Middle frontal gyrus (tissue), 1 donor: ENCODE measurements at regions not wholly inside any gene's neighbourhood (a gene's known extent, or its start where the extent isn't known, plus 50 kb on each side); places are given as distances from the start of the nearest gene placed in this dataset.

ENCODE experiments used
- DNase-seq: peaks from one replicate; pipeline ENCODE4 v3.0.0-alpha.2; 2015; ENCODE audit warnings: low spot score; ENCODE audit errors: extremely low spot score

DNA sequence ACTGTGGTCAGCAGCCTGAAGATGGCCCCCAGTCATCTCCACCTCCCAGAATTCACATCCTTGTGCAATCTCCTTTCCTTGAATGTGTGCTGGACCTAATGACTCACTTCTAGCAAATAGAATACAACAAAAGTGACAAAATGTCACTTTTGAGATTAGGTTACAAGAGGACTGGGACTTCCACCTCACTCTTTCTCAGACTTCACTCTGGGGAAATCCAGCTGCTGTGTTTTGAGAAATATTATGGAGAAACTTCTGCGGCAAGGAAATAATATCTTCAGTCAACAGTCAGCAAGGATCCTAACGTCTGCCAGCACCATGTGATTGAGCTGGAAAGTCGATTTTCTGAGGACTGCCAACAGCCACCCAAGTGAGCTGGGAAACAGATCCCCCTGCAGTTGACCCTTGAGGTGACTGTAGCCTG is 70.5 kb upstream of the GADD45A start:
- no peak for DNase-seq

DNA sequence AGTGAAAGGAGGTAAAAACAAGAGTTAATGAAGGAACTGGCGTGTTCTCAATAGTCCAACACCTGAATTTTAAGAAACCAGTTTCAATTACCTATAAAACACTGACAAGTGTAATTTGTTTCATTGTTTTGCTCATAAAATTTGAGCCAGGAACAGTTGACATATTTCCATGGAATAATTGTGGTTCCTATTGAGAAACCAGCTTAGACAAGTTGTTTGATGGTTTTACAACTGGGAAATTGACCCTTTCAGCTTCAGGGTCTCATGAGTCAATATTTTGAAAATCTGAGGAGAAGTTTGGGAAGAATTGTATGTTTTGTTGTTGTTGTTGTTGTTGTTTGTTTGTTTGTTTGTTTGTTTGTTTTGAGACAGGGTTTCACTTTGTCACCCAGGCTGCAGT is 69.1 kb upstream of the GADD45A start:
- DNase-seq = no peak

DNA sequence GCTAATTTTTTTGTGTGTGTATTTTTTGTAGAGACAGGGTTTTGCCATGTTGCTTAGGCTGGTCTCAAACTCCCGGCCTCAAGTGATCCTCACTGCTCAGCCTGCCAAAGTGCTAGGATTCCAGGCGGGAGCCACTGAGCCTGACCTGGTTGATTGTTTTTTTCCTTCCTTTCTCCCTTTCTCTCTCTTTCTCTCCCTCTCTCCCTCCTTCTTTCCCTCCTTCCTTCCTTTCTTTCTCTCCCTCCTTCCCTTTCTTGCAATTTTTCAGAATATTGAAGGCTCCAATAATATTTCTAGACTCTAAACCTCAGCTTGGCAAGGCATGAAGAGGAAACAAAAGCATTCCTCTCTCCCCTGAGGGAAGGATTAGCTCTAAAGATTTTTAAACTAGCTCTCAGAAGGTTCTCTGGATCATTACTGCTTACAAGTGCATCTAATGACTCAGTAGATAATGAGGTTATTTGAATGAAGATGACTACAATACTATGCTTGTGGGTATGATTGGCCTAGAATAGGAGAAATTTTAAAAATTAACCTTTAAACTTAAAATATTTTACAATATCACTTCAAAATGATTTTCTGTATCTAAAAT is 68.5 kb upstream of the GADD45A start:
- no peak for DNase-seq

DNA sequence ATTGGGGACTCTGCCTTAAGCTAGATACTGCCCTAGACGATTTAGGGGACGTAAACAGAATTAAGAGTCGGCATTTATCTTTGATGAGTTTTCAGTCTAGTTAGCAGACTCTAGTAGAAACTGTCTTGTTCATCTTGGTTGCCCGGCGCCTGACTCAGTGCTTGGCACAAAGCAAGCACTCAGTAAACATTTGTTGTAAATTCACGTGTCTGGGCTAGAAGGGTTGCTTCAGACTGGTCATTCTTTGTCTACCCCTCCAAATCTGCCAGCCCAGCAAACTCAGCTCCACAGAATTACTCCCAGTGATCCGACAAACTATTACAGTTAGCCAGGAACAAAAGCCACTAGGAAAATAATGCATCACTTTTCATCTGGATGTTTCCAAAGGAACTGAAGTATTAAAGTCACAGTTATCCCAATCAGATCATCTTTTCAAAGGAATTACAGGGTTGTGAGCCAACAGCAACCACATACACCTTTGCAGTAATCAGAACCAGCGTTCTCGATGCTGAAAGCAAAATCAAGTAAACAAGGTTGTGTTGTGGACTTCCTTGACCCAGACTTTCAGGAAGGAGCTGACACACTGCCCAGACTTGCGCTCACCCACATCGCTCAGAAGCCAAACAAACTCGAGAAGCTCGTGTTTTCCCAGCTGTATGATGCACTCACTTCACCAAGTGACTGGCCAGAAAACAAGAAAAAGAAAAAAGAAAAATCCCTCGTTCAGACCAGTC is 66.5 kb upstream of the GADD45A start:
- DNase-seq = no peak

DNA sequence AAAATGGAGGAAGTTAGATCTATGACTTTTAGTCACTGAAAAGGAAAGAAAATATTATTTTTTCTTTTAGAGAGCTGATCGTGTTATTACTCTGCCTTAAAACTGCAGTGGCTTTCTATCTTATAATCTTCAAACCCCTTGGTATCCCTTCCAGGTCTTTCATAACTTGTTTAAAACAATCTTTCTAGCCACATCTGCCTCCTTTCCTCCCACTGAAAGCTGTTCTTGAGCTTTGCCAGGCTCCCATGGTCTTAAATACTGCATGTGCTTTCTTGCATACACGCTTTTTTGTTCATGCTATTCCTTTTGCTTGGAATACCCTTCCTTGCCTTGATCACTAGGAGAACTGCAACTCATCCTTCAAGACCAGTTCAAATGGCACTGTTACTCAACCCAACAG is 65.9 kb upstream of the GADD45A start:
- DNase-seq = no peak

DNA sequence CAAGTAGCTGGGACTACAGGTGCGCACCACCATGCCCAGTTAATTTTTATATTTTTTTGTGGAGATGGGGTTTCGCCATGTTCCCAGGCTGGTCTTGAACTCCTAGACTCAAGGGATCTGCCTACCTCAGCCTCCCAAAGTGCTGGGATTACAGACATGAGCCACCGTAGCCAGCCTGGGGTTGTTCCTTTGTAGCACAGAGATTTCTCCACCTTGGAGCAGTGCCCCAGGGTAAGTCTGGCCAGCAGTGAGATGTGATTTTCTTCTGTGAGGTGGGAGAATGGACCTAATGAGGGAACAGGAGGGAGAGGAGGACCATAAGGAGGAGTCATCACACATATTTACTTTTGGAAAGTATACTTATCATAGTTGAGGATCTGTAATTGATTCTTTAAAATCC is 61.1 kb upstream of the GADD45A start:
- no peak for DNase-seq

DNA sequence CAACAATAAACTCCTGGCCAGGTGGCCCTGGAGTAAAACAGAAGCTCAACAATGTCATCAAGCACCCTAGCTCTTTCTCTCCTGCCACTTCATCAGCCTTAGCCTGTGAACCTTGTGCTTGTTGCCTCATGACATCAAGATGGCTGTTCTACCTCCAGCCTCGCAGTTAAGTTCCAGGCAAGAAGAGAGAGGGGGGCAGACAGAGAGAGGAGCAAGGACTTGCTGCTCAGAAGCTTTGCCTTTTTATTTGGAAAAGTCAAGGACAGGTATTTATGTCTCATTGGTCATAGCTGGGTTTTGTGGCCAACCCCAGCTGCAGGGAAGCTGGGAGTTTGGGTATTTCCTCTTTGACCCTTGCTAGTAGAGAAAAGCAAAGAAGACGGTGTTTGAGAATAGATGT is 60.3 kb upstream of the GADD45A start:
- no peak for DNase-seq

DNA sequence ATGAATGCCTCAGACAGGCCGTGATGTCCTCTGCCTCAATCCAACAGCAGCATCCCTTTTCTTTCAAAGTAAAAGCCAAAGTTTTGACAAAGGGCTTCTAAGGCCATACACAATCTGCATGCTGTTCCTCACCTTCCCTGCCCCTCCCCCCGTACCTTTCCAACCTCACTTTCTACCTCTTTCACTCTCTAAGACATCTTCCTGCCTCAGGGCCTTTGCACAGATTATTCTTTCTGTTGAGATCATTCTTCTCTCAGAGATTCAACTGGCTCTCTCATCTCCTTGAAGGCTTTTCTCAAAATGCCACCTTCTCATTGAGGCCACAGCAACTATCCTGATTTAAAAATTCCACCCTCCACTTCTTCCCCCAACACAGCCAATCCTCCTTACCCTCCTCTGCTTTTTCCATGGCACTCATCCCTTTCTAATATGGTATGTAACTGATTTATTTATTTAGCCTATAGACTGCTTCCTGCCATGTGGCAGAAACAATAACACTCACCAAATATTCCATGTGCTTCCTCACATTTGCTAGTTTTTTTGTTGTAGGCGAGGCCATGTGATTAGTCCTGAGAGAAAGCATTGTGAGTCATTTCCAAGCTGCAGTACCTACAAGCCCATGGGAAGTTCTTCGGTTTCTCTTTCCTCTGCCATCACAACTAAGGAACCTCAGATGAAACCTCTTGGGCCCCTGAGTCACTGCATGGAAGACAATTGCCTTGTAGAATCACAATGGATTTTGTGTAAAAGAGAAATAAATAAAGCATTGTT is 58.7 kb upstream of the GADD45A start:
- no peak for DNase-seq

DNA sequence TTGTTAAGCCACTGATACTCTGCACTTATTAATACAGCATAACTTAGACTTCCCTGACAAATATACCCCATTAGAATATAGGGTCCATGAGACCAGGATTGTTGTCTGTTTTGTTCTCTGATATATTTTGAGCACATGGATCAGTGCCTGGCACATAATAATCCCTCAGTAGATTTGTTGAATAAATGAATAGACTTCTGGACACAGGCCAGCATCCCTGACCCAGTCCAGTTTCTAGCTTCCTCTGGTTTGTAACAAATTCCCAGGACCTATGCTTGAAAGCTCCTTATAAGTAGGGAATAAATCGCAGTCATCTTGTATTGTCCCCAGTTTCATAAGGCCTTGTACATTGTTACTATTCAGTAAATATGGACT is 58.2 kb upstream of the GADD45A start:
- no peak for DNase-seq

DNA sequence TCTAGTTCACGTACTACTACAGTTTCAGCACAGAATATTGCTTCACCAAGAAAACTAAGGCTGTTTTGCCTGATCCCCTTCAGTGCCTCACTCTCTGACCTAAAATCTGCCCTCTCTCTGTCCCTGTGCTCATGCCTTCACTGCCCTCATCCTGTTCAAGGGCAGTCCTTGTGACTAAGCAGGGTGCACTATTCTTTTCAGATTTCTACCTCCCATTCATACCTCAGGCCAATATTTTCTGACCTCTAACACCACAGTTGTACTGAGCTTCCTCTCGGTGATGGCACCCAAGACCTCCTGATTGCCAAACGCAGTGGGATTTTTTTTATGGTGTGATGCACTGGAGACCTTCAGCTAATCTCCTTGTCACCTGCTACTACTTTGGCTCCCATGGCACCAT is 57.7 kb upstream of the GADD45A start:
- DNase-seq = no peak

DNA sequence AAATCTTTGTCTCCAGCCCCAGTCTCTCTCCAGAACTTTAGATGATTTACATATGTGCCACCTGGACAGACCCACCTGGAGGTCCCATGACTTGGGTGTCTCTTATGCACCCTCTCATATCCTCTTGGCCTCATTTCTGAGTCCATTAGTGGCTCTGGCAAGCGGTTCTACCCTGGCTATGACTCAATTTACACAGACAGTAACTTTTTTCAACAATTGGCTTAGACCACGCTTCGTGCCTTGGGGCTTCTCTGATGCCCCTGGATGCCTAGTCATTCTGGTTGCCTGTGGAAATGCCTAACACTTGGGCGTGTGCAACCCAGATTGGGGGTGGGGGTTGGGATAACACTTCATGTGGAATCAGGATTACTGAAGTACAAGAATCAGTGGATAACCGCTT is 57.1 kb upstream of the GADD45A start:
- DNase-seq = no peak

DNA sequence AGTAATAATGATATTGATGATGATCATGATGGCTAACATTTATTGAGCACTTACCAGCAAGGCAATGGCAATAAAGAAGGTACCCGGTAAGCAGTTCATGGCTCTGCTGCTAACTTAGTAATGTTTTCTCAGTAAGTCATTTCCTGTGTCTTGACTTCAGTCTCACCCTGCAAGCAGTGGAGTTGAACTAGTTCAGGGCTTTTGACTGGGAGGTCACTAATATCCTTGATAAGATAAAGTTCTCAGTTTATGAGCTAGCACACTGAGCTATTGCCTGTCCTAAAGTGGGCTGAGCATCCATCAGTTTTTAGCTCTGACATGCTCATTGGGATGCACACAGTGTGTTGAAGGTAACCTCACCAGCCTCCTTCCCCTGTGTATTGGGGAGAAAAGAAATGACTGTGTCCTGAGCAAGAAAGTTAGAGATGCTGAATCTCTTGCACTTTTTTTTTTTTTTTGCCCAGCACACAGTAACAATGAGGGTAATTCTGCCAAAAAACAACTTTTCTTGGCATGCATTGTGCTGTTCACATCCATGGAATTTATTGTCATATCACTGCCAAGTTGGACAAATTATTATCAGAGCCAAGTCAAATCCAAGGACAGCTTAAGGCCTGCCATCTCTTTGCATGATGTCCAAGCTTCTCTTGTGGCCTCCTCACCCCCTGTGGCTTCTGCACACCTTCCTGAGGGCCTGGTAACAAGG is 55.5 kb upstream of the GADD45A start:
- DNase-seq = no peak

DNA sequence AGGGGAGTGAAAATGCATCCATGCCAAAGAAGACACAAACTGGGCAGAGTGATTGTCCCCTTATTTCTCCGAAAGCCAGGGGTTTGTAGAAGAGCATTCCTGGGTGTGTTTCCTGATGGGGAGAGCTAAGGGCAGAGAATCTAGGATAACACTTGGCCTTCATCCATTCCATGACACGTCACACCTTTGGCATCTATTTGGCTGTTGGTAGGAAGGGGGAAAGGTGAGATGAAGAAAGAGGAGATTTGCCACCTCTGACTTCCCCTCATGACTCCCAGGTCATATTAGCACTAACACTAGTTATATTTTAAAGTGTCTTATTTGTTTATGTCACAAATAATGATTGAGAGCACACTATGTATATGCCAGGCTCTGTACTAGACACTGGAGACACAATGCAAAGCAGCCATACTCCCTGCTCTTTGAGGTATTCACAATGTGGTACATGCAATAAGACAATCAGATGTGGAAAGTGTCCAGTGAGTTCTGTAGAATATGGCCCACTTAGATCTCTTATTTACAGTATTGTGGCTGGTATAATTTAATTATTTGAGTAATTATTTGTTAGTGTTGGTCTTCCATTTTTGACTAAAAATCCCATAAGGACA is 54.5 kb upstream of the GADD45A start:
- no peak for DNase-seq

DNA sequence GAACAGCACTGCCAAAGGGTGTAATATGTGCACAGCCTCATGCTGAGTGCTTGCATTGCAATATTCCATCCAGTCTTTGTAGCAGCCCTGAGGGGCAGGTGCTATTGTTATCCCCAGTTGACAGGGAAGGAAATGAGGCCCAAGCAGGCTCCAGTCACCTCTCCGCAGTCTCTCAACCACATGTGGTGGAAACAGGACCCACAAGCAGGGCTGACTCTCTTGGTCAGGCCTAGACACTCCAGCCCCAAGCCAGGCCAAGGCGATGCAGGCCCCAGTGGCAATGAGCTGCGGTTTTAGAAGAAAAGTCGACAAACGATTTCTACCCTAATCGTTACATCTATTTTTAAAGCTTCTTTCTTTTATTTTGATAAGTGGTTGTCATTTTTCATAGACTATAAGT is 52.6 kb upstream of the GADD45A start:
- DNase-seq = no peak

DNA sequence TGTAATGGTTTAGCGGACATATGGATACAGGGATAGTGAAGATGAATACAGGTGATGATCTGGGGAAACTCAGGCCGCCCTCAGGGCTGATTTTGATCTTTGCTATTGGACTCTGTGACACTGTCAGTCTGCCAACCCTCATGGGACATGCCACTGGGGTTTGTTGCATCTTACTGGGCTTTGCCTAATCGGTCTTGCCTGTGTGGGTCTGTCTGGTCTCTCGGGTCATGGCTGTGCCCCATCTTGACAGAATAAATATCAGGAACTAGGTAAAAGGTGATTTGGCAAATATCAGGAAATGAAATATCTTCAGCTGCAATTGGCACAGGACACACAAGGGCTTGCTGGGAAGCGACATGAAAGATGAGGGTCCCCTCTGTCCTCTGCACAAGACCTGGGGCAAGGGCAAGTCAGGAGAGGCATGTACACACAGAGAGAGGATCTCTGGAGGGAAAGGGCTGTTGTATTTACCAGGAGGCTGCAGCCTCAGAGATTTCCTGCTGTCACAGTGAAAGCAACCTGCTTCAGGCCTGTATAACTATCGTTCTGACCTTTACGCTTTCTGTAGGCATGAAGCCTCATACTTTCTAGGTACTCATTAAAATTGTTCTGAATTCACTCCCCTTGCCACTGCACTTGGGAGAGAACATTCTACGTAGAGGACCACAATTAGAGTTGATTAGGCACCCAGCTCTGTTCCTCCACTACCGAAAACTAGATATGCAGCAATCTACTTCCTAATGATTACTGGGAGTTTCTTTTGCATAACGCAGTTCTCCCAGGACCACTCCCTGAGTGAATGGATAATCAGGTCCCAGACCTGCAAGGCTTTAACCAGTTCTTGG is 52.0 kb upstream of the GADD45A start:
- DNase-seq = no peak

DNA sequence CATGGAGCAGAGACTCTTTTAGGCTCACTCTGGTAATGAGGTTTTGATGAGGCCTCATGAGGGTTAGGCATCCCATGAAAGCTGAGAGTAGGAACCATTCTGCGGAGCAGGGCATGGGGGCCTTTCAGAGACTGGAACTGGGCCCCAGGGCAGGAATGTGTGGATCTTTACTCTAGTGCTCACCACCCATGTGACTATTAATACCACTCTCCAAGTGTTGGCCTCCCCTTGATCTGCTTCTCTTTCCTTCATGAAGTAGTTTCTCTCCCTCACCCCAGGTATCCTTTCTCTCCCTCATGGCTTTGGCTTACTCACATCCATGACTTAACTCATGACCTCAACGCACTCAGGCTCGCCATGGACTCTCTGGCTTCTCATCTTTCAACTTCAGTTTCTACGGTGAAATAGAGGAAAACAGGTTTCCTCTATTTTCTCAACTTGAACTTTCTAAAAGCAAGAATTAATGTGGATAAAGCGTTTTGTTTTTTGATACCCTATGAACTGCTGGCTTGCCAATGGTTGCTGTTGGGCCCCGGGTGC is 50.5 kb upstream of the GADD45A start:
- DNase-seq = no peak

DNA sequence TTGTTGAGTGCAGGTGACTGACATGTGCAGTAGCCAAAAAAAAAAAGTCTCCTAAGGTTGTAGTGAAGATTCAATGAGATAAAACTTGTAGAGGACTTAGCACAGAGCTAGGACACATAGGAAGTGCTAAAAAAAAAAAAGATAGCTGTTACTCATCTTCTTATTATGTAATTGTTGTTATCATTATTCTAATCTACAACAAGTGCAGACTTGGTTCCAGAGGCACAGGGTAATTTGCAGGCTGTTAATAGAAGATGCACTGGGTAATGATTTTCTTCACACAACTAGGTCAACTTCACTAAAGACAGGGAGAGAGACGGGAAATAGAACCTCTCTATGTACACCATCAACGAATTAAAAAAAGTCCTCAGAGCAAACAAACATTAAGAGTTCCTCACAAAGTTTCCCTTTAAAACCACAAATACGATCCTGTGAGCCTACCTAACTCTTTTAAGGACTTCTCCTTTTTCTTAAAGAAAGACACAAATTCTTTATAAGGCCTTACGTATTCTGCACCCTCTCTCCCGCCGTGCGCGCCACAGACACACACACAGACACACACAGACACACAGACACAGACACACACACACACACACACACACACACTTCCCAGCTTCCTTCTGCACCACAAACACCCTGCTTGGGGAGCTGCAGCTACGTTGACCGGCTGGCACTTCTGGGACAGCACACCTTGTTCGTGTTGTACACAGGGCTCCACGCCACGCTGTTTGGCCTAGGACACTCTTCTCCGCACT is 49.8 kb upstream of the GADD45A start:
- DNase-seq = no peak
